K562 (cell line): ENCODE measurements at regions not wholly inside any gene's neighbourhood (a gene's known extent, or its start where the extent isn't known, plus 50 kb on each side); places are given as distances from the start of the nearest gene placed in this dataset.

Source experiments
- ATAC-seq: fragments of 200-7000 bp; cut with Tn5 transposase; 3 replicates; pipeline ENCODE4 v1.9.1; 2020; ENCODE audit warnings: moderate library complexity
- BruUV-seq: library from RNA; stranded (reverse); fragments of 400-500 nt; replicated peaks from 2 replicates; lab custom pipeline; 2021; lab: Mats Ljungman, UMichigan
- CTCF ChIA-PET: fragments of 300-600 bp; formaldehyde crosslinking; extraction: SDS; loops from one replicate; lab custom pipeline; 2021; ENCODE audit warnings: low intra/inter-chr PET ratio; lab: Yijun Ruan, JAX
- POLR2A ChIA-PET: fragments of 300-600, 350-650 bp; sonication (Branson Sonifier 250); formaldehyde crosslinking; extraction: SDS; loops from one replicate; lab custom pipeline; 2021; ENCODE audit warnings: antibody characterized with exemption, inconsistent platforms; lab: Yijun Ruan, JAX
- DNase-seq, 4 experiments: peaks; one replicate each; pipeline versions ENCODE4 v3.0.0 to v3.0.0-alpha.2; 2011 to 2018; ENCODE audit warnings: low spot score in 3 of 4, mixed read lengths in 3 of 4; ENCODE audit errors: extremely low read depth in 1 of 4
- FAIRE-seq: peaks from 2 replicates; lab custom pipeline; 2011; peaks lifted over from hg19 to GRCh38; lab: Jason Lieb, UNC
- H2AFZ ChIP-seq: 2 replicates; pipeline ENCODE4 v1.6.0; 2011; ENCODE audit warnings: low read depth, low read length, control low read depth, inconsistent platforms
- H3K27ac ChIP-seq: fragments of 200-600 bp; 3 replicates; pipeline ENCODE4 v1.8.0; 2011; ENCODE audit warnings: low read depth, mild to moderate bottlenecking, control low read depth, inconsistent platforms, low read length, moderate library complexity, mixed read lengths; ENCODE audit errors: extremely low read depth
- H3K27me3 ChIP-seq, 2 experiments: fragments of 300-600 bp in 1 of 2; 2 replicates in 1 of 2; 3 replicates in 1 of 2; pipeline versions ENCODE4 v1.6.0 to v1.8.0; 2011; ENCODE audit warnings: inconsistent platforms in 2 of 2, low read length in 2 of 2, mild to moderate bottlenecking in 1 of 2, mixed read lengths in 1 of 2, moderate library complexity in 1 of 2; ENCODE audit not compliant: control insufficient read depth in 2 of 2, insufficient read depth in 2 of 2
- H3K36me3 ChIP-seq: fragments of 300-600 bp; 3 replicates; pipeline ENCODE4 v1.8.0; 2011; ENCODE audit warnings: mild to moderate bottlenecking, low read length, inconsistent platforms; ENCODE audit not compliant: control insufficient read depth, insufficient read depth
- H3K4me1 ChIP-seq, 2 experiments: fragments of 200-600 bp in 1 of 2; replicated peaks in 1 of 2; 2 replicates in 1 of 2; 3 replicates in 1 of 2; pipeline versions ENCODE4 v1.5.1 to v1.8.0; 2011; ENCODE audit warnings: inconsistent platforms in 2 of 2, low read length in 2 of 2, mild to moderate bottlenecking in 1 of 2, mixed read lengths in 1 of 2, moderate library complexity in 1 of 2; ENCODE audit not compliant: control insufficient read depth in 2 of 2, insufficient read depth in 2 of 2
- H3K4me2 ChIP-seq: 2 replicates; pipeline ENCODE4 v1.6.1; 2011; ENCODE audit warnings: low read length, control low read depth, inconsistent platforms, mixed read lengths; ENCODE audit not compliant: insufficient read depth
- H3K4me3 ChIP-seq: fragments of 200-600 bp; sonication (generic), shearing (Covaris generic); 2 replicates; pipeline ENCODE4 v1.5.1; 2016; ENCODE audit warnings: control low read depth, inconsistent platforms
- H3K79me2 ChIP-seq: fragments of 200-600 bp; 3 replicates; pipeline ENCODE4 v1.8.0; 2011; ENCODE audit warnings: low read length, inconsistent platforms; ENCODE audit not compliant: control insufficient read depth, insufficient read depth
- H3K9ac ChIP-seq, 2 experiments: 2 replicates each; pipeline versions ENCODE4 v1.6.0 to v1.6.1; 2011; ENCODE audit warnings: low read depth in 2 of 2, low read length in 2 of 2, control low read depth in 1 of 2, inconsistent platforms in 1 of 2, mild to moderate bottlenecking in 1 of 2, mixed read lengths in 1 of 2; ENCODE audit not compliant: insufficient read depth in 1 of 2
- H3K9me1 ChIP-seq: one replicate; pipeline ENCODE4 v1.6.0; 2011; ENCODE audit warnings: inconsistent platforms, mild to moderate bottlenecking, low read length, moderate library complexity; ENCODE audit not compliant: control insufficient read depth, insufficient read depth
- H3K9me3 ChIP-seq: replicated peaks from 2 replicates; pipeline ENCODE4 v1.5.1; 2011; ENCODE audit warnings: low read depth, low read length, inconsistent platforms; ENCODE audit not compliant: control insufficient read depth, insufficient read depth
- H4K20me1 ChIP-seq: replicated peaks from 2 replicates; pipeline ENCODE4 v1.6.1; 2011; ENCODE audit warnings: low read length, inconsistent platforms, mixed read lengths; ENCODE audit not compliant: control insufficient read depth, insufficient read depth
- ETV1 ChIP-seq: fragments of 450-650 bp; conservative IDR thresholded peaks from 2 replicates; pipeline ENCODE4 v1.6.1; 2016; ENCODE audit warnings: missing genetic modification characterization, control low read depth, low read depth, missing compliant biosample characterization
- FOXA1 ChIP-seq: fragments of 450-650 bp; IDR thresholded peaks from 2 replicates; pipeline ENCODE4 v1.6.1; 2016; ENCODE audit warnings: mild to moderate bottlenecking, borderline replicate concordance
- HSF4 ChIP-seq: fragments of 250-450 bp; sonication (Bioruptor Pico); IDR thresholded peaks from 2 replicates; pipeline ENCODE4 v2.1.2; 2022; ENCODE audit warnings: mild to moderate bottlenecking, moderate library complexity, borderline replicate concordance
- JUN ChIP-seq, 2 experiments: sonication (generic) in 1 of 2; formaldehyde crosslinking in 1 of 2; IDR thresholded peaks; 2 replicates each; pipeline versions ENCODE4 v1.6.1 to v1.8.0; 2012 to 2022; ENCODE audit warnings: borderline replicate concordance in 2 of 2, mild to moderate bottlenecking in 2 of 2, improper control_type of control experiment in 1 of 2, low read depth in 1 of 2, low read length in 1 of 2, missing genetic modification reagents in 1 of 2
- NUFIP1 ChIP-seq: fragments of 450-650 bp; IDR thresholded peaks from 2 replicates; pipeline ENCODE4 v1.6.1; 2018; ENCODE audit not compliant: partially characterized antibody
- OTX1 ChIP-seq: fragments of 450-650 bp; formaldehyde crosslinking; IDR thresholded peaks from 2 replicates; pipeline ENCODE4 v1.4.0; 2022; ENCODE audit warnings: mild to moderate bottlenecking
- TGIF2 ChIP-seq: sonication (generic); formaldehyde crosslinking; IDR thresholded peaks from 2 replicates; pipeline ENCODE4 v1.8.1; 2022; ENCODE audit warnings: mild to moderate bottlenecking, missing genetic modification reagents, moderate library complexity
- ZNF445 ChIP-seq: fragments of 250-450 bp; sonication (Bioruptor Pico); IDR thresholded peaks from 2 replicates; pipeline ENCODE4 v1.4.0; 2020; ENCODE audit warnings: low read depth, mild to moderate bottlenecking, moderate library complexity
- WGBS: fragments of 100-300 bp; shearing (Covaris generic); methylation state at CpG from one replicate; pipeline ENCODE4 v1.1.6; 2016; ENCODE audit warnings: low coverage, mixed read lengths; ENCODE audit not compliant: insufficient coverage; ENCODE audit errors: missing lambda C conversion rate; 5-methylcytosine and 5-hydroxymethylcytosine counted together
- in situ Hi-C: fragments of 300-500 bp; cut with MboI; formaldehyde crosslinking; loops from 4 replicates; pipeline ENCODE4 v1.15.0; 2018; ENCODE audit warnings: inconsistent platforms, mixed read lengths
- intact Hi-C: fragments of 100-400 bp; cut with micrococcal nuclease; formaldehyde crosslinking; loops from 2 replicates; pipeline ENCODE4 v1.14.2; 2022
- TF ChIP-seq, protein P1 (sequence below): fragments of 200-800 bp; sonication (Bioruptor generic); IDR thresholded peaks from 2 replicates; pipeline ENCODE4 v1.6.1; 2017; ENCODE audit warnings: missing genetic modification characterization, missing compliant biosample characterization

DNA sequence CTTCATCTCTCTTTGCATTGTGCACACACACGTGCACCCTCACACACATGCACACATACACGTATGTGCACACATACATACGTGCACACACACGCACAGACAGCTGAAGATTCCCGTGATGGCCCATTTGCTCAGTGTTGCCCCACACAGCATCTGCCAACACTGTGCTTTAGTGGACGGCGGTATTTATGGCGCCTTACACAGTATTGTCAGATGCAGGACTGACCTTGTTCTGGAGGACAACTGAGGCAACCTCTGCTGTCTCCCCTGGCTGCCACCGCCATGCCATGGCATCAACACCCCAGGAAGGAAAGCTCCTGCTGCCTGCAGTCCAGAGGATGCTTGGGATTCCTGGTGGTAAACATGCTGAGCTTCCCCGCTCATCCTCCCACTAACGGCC lies 316.4 kb downstream of the TEX29 start:
- H3K4me3 ChIP-seq, result no peak overlapping the region
- in situ Hi-C loops (no loop called here), intact Hi-C loops (no loop called here)
- H4K20me1 ChIP-seq, result no peaks in the 10 kb centered on the region
- no peaks in the 10 kb centered on the region for H3K79me2 ChIP-seq
- TF ChIP-seq ETV1 (tag), result no peak
- no peaks in the 10 kb centered on the region for H3K9me3 ChIP-seq
- no peak for DNase-seq
- no TSS peak for BruUV-seq
- WGBS, result 0% methylated on average over 9 of the region's 11 CpGs
- CTCF ChIA-PET, result no interaction called here
- no peaks in the 10 kb centered on the region for H3K4me1 ChIP-seq
- no peak for ATAC-seq
- no peaks in the 10 kb centered on the region for H3K9me1 ChIP-seq
- no peak for FAIRE-seq
- H3K9ac ChIP-seq, result no peak overlapping the region
- POLR2A ChIA-PET, result interaction anchor here (0.7 kb wide), 1 partner anchor 417 kb away, joined by 3 read pairs; no protein-coding TSS in a partner anchor
- H3K4me2 ChIP-seq, result no peak overlapping the region
- no peaks in the 10 kb centered on the region for H3K36me3 ChIP-seq
- no peak overlapping the region for H2AFZ ChIP-seq
- H3K27me3 ChIP-seq, result peaks cover 0 to 17% of the 10 kb centered on the region in 2 experiments; a peak in 1 of 5 replicates
- H3K27ac ChIP-seq, result no peak overlapping the region

DNA sequence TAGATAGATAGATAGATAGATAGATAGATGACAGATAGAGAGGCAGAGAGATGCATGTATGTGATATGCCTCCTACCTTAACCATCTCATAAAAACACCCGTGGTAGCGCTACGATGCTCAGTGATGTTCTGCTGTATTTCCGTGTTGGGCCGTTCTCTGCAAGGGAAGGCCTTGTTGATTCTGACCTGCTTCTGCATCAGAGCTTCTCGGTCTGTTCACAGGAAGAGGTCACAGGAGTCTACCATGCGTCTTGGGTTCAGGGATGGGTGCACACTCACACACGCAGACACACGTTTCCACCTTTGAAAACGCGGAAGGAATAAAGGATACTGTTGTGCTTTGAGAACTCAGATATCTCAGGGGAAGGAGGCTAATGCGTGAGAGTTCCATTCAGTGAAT lies 316.9 kb downstream of the TEX29 start:
- FAIRE-seq, result no peak
- no peak for DNase-seq
- in situ Hi-C loops (no loop called here), intact Hi-C loops (no loop called here)
- Histone ChIP-seq H3K4me2 (no peak overlapping the region), H4K20me1 (no peaks in the 10 kb centered on the region), H3K79me2 (no peaks in the 10 kb centered on the region), H3K36me3 (no peaks in the 10 kb centered on the region), H3K27ac (no peak overlapping the region), H3K9ac (no peak overlapping the region), H3K9me3 (no peaks in the 10 kb centered on the region), H3K27me3 (peaks cover 0 to 19% of the 10 kb centered on the region in 2 experiments; a peak in 1 of 5 replicates), H3K4me3 (no peak overlapping the region), H2AFZ (no peak overlapping the region), H3K9me1 (no peaks in the 10 kb centered on the region), H3K4me1 (no peaks in the 10 kb centered on the region)
- no peak for ATAC-seq
- no TSS peak for BruUV-seq
- TF ChIP-seq ZNF445 (CRISPR knock-in tag) (no peak), TGIF2 (CRISPR knock-in tag) (no peak), HSF4 (CRISPR knock-in tag) (no peak), NUFIP1 (no peak), JUN (IDR thresholded peaks at IDR 0.05; ENCODE audit: borderline replicate concordance, low read depth, low read length) (no peak), JUN (CRISPR knock-in tag; IDR thresholded peaks at IDR 0.05; ENCODE audit: borderline replicate concordance) (no peak), FOXA1 (no peak), OTX1 (CRISPR knock-in tag) (no peak)
- TF ChIP-seq, protein P1, sequence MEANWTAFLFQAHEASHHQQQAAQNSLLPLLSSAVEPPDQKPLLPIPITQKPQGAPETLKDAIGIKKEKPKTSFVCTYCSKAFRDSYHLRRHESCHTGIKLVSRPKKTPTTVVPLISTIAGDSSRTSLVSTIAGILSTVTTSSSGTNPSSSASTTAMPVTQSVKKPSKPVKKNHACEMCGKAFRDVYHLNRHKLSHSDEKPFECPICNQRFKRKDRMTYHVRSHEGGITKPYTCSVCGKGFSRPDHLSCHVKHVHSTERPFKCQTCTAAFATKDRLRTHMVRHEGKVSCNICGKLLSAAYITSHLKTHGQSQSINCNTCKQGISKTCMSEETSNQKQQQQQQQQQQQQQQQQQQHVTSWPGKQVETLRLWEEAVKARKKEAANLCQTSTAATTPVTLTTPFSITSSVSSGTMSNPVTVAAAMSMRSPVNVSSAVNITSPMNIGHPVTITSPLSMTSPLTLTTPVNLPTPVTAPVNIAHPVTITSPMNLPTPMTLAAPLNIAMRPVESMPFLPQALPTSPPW (CRISPR knock-in tag), result no peak
- CTCF ChIA-PET, result no interaction called here
- 1% methylated on average over 12 of the region's 12 CpGs for WGBS
- POLR2A ChIA-PET, result interaction anchor here (0.7 kb wide), 1 partner anchor 417 kb away, joined by 3 read pairs; no protein-coding TSS in a partner anchor
